Esophagus (tissue), 2 donors: ENCODE measurements at regions not wholly inside any gene's neighbourhood (a gene's known extent, or its start where the extent isn't known, plus 50 kb on each side); places are given as distances from the start of the nearest gene placed in this dataset.

Experiments used
- H3K27ac ChIP-seq, 2 donors: one replicate each; pipeline ENCODE4 v1.5.1; 2013; ENCODE audit warnings: low read depth in 2 of 2, mild to moderate bottlenecking in 2 of 2, inconsistent platforms in 1 of 2, low read length in 1 of 2, moderate library complexity in 1 of 2
- H3K27me3 ChIP-seq, 2 donors: one replicate each; pipeline ENCODE4 v1.6.1; 2013; ENCODE audit warnings: low read length in 2 of 2, control low read depth in 1 of 2, mild to moderate bottlenecking in 1 of 2; ENCODE audit not compliant: insufficient read depth in 2 of 2, control insufficient read depth in 1 of 2
- H3K36me3 ChIP-seq, 2 donors: one replicate each; pipeline ENCODE4 v1.6.1; 2013; ENCODE audit warnings: low read length in 1 of 2; ENCODE audit not compliant: control insufficient read depth in 2 of 2, insufficient read depth in 2 of 2
- H3K4me1 ChIP-seq, 2 donors: one replicate each; pipeline ENCODE4 v1.6.1; 2013; ENCODE audit warnings: low read length in 1 of 2; ENCODE audit not compliant: control insufficient read depth in 2 of 2, insufficient read depth in 2 of 2
- H3K4me3 ChIP-seq, 2 donors: one replicate each; pipeline ENCODE4 v1.5.1; 2013; ENCODE audit warnings: low read length in 2 of 2, mild to moderate bottlenecking in 2 of 2, low read depth in 1 of 2, moderate library complexity in 1 of 2
- H3K9me3 ChIP-seq, 2 donors: one replicate each; pipeline ENCODE4 v1.6.1; 2013; ENCODE audit warnings: mild to moderate bottlenecking in 2 of 2, low read depth in 1 of 2, low read length in 1 of 2, moderate library complexity in 1 of 2; ENCODE audit not compliant: control insufficient read depth in 2 of 2, insufficient read depth in 1 of 2
- WGBS, 2 donors: extraction: QIAGEN DNeasy Blood & Tissue Kit; methylation state at CpG; one replicate each; pipeline ENCODE4 v1.1.7; 2013; 5-methylcytosine and 5-hydroxymethylcytosine counted together
- donor health status: healthy with polysubstance abuse.
- donor health status: Bipolar disorder and iron deficiency.

DNA sequence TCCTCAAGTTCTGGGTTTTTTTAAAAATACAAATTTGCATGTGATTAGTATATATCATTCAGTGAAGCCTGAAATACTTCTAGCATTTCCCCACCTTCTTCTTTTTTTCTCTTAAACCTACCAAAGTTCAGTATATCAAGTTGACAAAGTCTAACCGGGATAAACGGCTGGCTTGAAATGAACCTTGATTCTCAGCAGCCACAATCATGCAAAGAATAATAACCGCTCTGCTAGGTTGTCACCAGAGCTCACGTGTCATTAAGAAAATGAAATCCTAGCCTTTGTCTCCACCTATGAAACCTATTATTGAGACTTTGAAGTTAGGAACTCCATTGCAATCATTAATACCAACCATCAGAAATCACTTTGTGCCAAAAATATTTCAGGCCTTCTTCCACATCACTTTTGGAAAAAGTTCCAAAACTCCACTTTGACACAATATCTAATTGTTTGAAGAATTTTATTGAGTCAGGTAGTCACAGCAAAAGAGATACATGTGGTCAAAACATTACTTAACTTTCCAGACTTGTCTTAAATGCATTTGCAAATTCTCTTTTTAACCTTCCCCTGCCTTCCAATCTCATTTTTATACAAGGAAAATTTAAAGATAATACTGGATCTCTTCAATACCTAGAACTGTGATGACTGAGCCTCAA, 285.6 kb upstream of the ACVR2A start:
- H3K9me3 ChIP-seq: no peaks in the 10 kb centered on the region
- H3K27ac ChIP-seq: no peak overlapping the region
- no peaks in the 10 kb centered on the region for H3K4me1 ChIP-seq
- no peaks in the 10 kb centered on the region for H3K27me3 ChIP-seq
- no peaks in the 10 kb centered on the region for H3K36me3 ChIP-seq
- no peak overlapping the region for H3K4me3 ChIP-seq
- 71 to 91% methylated on average over 4 of the region's 4 CpGs for WGBS, 2 donors

- Histone ChIP-seq H3K27me3 (no peaks in the 10 kb centered on the region), H3K36me3 (no peaks in the 10 kb centered on the region), H3K4me1 (no peaks in the 10 kb centered on the region), H3K9me3 (no peaks in the 10 kb centered on the region), H3K4me3 (no peak overlapping the region), H3K27ac (no peak overlapping the region)
- WGBS, 2 donors: 70 to 86% methylated on average over 3 of the region's 3 CpGs
Measured at GRCh38 chr2:147558620-147559019, 286.2 kb upstream of the ACVR2A start.

GRCh38 chr2:147554521-147555107, 290.2 kb upstream of the ACVR2A start:
- H3K36me3 ChIP-seq: no peaks in the 10 kb centered on the region
- no peak overlapping the region for H3K27ac ChIP-seq
- H3K9me3 ChIP-seq: no peaks in the 10 kb centered on the region
- H3K4me3 ChIP-seq: no peak overlapping the region
- H3K27me3 ChIP-seq: no peaks in the 10 kb centered on the region
- no peaks in the 10 kb centered on the region for H3K4me1 ChIP-seq
- WGBS, 2 donors: 62 to 74% methylated on average over 5 of the region's 5 CpGs

GRCh38 chr2:147553775-147554271, 291.0 kb upstream of the ACVR2A start:
- H3K4me1 ChIP-seq: no peaks in the 10 kb centered on the region
- no peaks in the 10 kb centered on the region for H3K27me3 ChIP-seq
- no peak overlapping the region for H3K4me3 ChIP-seq
- no peaks in the 10 kb centered on the region for H3K36me3 ChIP-seq
- no peaks in the 10 kb centered on the region for H3K9me3 ChIP-seq
- no peak overlapping the region for H3K27ac ChIP-seq
- WGBS, 2 donors: 76 to 77% methylated on average over 6 of the region's 6 CpGs

DNA sequence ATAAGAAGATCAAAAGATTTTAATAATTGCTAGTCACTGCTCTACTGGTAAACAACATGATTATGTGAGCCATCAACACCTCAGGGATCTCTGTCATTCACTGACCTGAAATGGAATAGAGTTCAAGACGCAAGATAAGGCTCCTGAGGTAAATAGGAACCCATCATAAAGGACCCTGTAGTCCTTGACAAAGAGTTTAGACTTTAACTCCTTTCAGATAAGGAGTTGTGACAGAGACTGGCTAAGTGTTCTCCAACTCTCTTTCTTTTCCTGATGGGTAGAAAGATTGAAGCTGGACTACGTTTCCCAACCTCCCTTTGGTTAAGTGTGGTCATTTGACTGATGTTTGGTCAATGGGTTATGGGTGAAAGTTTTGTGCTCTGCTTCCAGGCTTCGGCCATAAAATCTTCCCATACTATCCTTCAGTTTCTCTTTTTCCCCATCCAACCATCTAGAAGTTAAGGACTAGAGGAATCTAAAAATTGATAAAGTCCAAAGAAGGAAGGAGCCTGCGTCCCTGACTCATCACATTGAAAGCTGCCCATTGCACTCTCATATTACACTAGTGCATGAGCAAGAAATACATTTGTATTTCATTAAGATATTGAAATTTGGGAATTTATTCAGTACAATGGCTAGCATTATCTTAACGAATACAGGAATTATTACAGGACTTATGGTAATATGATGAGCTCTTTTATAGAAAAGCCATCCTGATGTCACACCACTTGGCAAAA, 293.7 kb upstream of the ACVR2A start:
- Histone ChIP-seq H3K4me1 (no peaks in the 10 kb centered on the region), H3K27me3 (no peaks in the 10 kb centered on the region), H3K36me3 (no peaks in the 10 kb centered on the region), H3K27ac (no peak overlapping the region), H3K4me3 (no peak overlapping the region), H3K9me3 (no peaks in the 10 kb centered on the region)
- WGBS, 2 donors: 89% methylated on average over 5 of the region's 5 CpGs

DNA sequence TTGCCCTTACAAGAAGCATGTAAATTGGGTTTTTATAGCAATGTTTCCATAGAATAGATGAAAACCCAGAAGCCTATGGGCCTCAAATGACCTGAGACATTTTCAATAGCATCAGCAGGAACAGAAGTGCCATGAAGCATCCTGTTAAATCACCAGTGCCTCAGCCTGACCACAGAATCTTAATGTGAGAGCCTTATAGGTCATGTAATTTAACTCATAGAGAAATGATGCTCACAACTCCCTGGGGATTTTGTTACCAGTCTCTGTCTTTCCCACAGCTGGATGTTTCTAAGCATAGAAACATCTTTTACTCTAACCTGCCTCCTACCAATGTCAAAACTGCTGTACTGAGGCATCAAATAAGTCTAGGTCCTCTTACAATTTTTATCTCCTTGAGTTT, 295.8 kb upstream of the ACVR2A start:
- no peaks in the 10 kb centered on the region for H3K4me1 ChIP-seq
- no peak overlapping the region for H3K4me3 ChIP-seq
- H3K27me3 ChIP-seq: no peaks in the 10 kb centered on the region
- no peaks in the 10 kb centered on the region for H3K9me3 ChIP-seq
- H3K36me3 ChIP-seq: no peaks in the 10 kb centered on the region
- no peak overlapping the region for H3K27ac ChIP-seq

GRCh38 chr2:147548451-147548850, 296.4 kb upstream of the ACVR2A start:
- 83 to 87% methylated on average over 1 of the region's 1 CpG for WGBS, 2 donors
- Histone ChIP-seq H3K36me3 (no peaks in the 10 kb centered on the region), H3K27ac (no peak overlapping the region), H3K27me3 (no peaks in the 10 kb centered on the region), H3K4me1 (no peaks in the 10 kb centered on the region), H3K4me3 (no peak overlapping the region), H3K9me3 (no peaks in the 10 kb centered on the region)

- Histone ChIP-seq H3K27ac (no peak overlapping the region), H3K9me3 (no peaks in the 10 kb centered on the region), H3K36me3 (no peaks in the 10 kb centered on the region), H3K4me1 (no peaks in the 10 kb centered on the region), H3K4me3 (no peak overlapping the region), H3K27me3 (no peaks in the 10 kb centered on the region)
- WGBS, 2 donors: 79 to 81% methylated on average over 1 of the region's 1 CpG
Measured at GRCh38 chr2:147547440-147547839, 297.4 kb upstream of the ACVR2A start.

- no peaks in the 10 kb centered on the region for H3K36me3 ChIP-seq
- no peaks in the 10 kb centered on the region for H3K9me3 ChIP-seq
- WGBS, 2 donors: 93 to 96% methylated on average over 1 of the region's 1 CpG
- no peak overlapping the region for H3K4me3 ChIP-seq
- no peaks in the 10 kb centered on the region for H3K27me3 ChIP-seq
- H3K27ac ChIP-seq: no peak overlapping the region
- peaks cover 0 to 3% of the 10 kb centered on the region in 2 donors for H3K4me1 ChIP-seq
Measured at GRCh38 chr2:147546109-147546508, 298.7 kb upstream of the ACVR2A start.
